Body of pancreas (tissue), 4 donors: ENCODE measurements at regions not wholly inside any gene's neighbourhood (a gene's known extent, or its start where the extent isn't known, plus 50 kb on each side); places are given as distances from the start of the nearest gene placed in this dataset.
"Not testable (repeated sequence)": the region's sequence is repeated elsewhere in the genome, so short reads cannot be mapped to it uniquely, and the experiment has no call there.

Source experiments
- ATAC-seq: fragments of 150-250 bp; one replicate; pipeline ENCODE4 v1.9.1; 2016
- DNase-seq, 4 donors: peaks; one replicate each; pipeline ENCODE4 v3.0.0-alpha.2; 2019
- H3K27ac ChIP-seq, 4 donors: fragments of 200-600 bp; sonication (generic); 1 replicate in 3 of 4; 2 replicates in 1 of 4; pipeline versions ENCODE4 v1.5.1 to v1.6.1; 2016 to 2019; ENCODE audit warnings: mild to moderate bottlenecking in 1 of 4, mixed read lengths in 1 of 4, moderate library complexity in 1 of 4
- H3K27me3 ChIP-seq, 2 donors: fragments of 200-600 bp; sonication (generic); one replicate each; pipeline ENCODE4 v1.6.0; 2016; ENCODE audit warnings: mild to moderate bottlenecking in 1 of 2
- H3K36me3 ChIP-seq, 2 donors: fragments of 200-600 bp; sonication (generic); replicated peaks in 1 of 2; 2 replicates each; pipeline ENCODE4 v1.5.1; 2016; ENCODE audit warnings: low read depth in 2 of 2; ENCODE audit not compliant: insufficient read depth in 1 of 2
- H3K4me1 ChIP-seq: fragments of 200-600 bp; sonication (generic); one replicate; pipeline ENCODE4 v1.6.0; 2016
- H3K4me3 ChIP-seq, 2 donors: fragments of 200-600 bp; sonication (generic); 1 replicate in 1 of 2; 2 replicates in 1 of 2; pipeline ENCODE4 v1.5.1; 2016 to 2019
- H3K9me3 ChIP-seq, 3 donors: fragments of 200-600 bp; sonication (generic); 1 replicate in 2 of 3; 2 replicates in 1 of 3; pipeline ENCODE4 v1.5.1; 2016
- CTCF ChIP-seq, 7 experiments: fragments of 450-650 bp in 4 of 7; fragments of 200-600 bp in 3 of 7; sonication (generic) in 3 of 7; IDR thresholded peaks; one replicate each; pipeline ENCODE4 v1.5.1; 2016 to 2019; ENCODE audit warnings: antibody characterized with exemption in 7 of 7
- POLR2A ChIP-seq, 3 donors: fragments of 450-650 bp; IDR thresholded peaks; one replicate each; pipeline ENCODE4 v1.6.1; 2016; ENCODE audit warnings: antibody characterized with exemption in 3 of 3, mild to moderate bottlenecking in 2 of 3
- WGBS, 2 donors: methylation state at CpG; one replicate each; pipeline ENCODE4 v1.1.5; 2017; 5-methylcytosine and 5-hydroxymethylcytosine counted together
- intact Hi-C: fragments of 100-400 bp; cut with DNase I; formaldehyde crosslinking; loops from one replicate; pipeline ENCODE4 v1.15.1; 2023

GRCh38 chrX:47302396-47302795 is 68.0 kb upstream of the ZNF157 start:
- no peak overlapping the region for H3K4me3 ChIP-seq
- no peaks in the 10 kb centered on the region for H3K4me1 ChIP-seq
- H3K36me3 ChIP-seq: no peaks in the 10 kb centered on the region
- H3K27me3 ChIP-seq: no peaks in the 10 kb centered on the region
- intact Hi-C loops: no loop called here
- no peak for DNase-seq
- no peak overlapping the region for H3K27ac ChIP-seq
- ATAC-seq: no peak
- WGBS, 2 donors: 31 to 38% methylated on average over 4 of the region's 4 CpGs
- no peak for TF ChIP-seq POLR2A (IDR thresholded peaks at IDR 0.05)
- TF ChIP-seq CTCF (IDR thresholded peaks at IDR 0.05): no peak
- no peaks in the 10 kb centered on the region for H3K9me3 ChIP-seq

- DNase-seq, H3K27ac ChIP-seq, ATAC-seq, H3K4me3 ChIP-seq, H3K9me3 ChIP-seq, H3K27me3 ChIP-seq, intact Hi-C loops, H3K4me1 ChIP-seq, H3K36me3 ChIP-seq: not testable (repeated sequence)
- 60 to 68% methylated on average over 4 to 6 of the region's 7 CpGs for WGBS, 2 donors
These were observed 63.8 kb upstream of the ZNF157 start for GRCh38 chrX:47306471-47307023.

- no peak overlapping the region for H3K4me3 ChIP-seq
- H3K4me1 ChIP-seq: no peaks in the 10 kb centered on the region
- intact Hi-C loops: no loop called here
- TF ChIP-seq POLR2A (IDR thresholded peaks at IDR 0.05) (no peak), CTCF (IDR thresholded peaks at IDR 0.05) (peak; percentile 22 to 63 (median 47))
- ATAC-seq (peak; percentile 73), DNase-seq (peak; percentile 55 to 70 (median 63))
- no peaks in the 10 kb centered on the region for H3K36me3 ChIP-seq
- 34 to 37% methylated on average over 13 to 18 of the region's 19 CpGs for WGBS, 2 donors
- no peaks in the 10 kb centered on the region for H3K9me3 ChIP-seq
- H3K27ac ChIP-seq: no peak overlapping the region
- H3K27me3 ChIP-seq: no peaks in the 10 kb centered on the region
These were observed 58.2 kb upstream of the ZNF157 start for GRCh38 chrX:47311932-47312774.

GRCh38 chrX:47313056-47313455 is 57.3 kb upstream of the ZNF157 start:
- intact Hi-C loops: no loop called here
- peak in 3 of 4 donors; percentile 1 to 37 (median 16) for DNase-seq
- no peak for ATAC-seq
- Histone ChIP-seq H3K27me3 (no peaks in the 10 kb centered on the region), H3K9me3 (no peaks in the 10 kb centered on the region), H3K36me3 (no peaks in the 10 kb centered on the region), H3K4me3 (no peak overlapping the region), H3K4me1 (no peaks in the 10 kb centered on the region), H3K27ac (no peak overlapping the region)
- WGBS, 2 donors: 21 to 29% methylated on average over 2 to 3 of the region's 5 CpGs
- TF ChIP-seq POLR2A (IDR thresholded peaks at IDR 0.05) (no peak), CTCF (IDR thresholded peaks at IDR 0.05) (no peak)

GRCh38 chrX:47316276-47317025 is 53.9 kb upstream of the ZNF157 start:
- Histone ChIP-seq H3K4me1 (no peaks in the 10 kb centered on the region), H3K27ac (no peak overlapping the region), H3K4me3 (no peak overlapping the region), H3K27me3 (no peaks in the 10 kb centered on the region), H3K36me3 (no peaks in the 10 kb centered on the region), H3K9me3 (no peaks in the 10 kb centered on the region)
- 18 to 30% methylated on average over 13 to 14 of the region's 14 CpGs for WGBS, 2 donors
- ATAC-seq: no peak
- peak in 3 of 4 donors; percentile 7 to 18 (median 14) for DNase-seq
- intact Hi-C loops: no loop called here
- no peak for TF ChIP-seq CTCF (IDR thresholded peaks at IDR 0.05)
- TF ChIP-seq POLR2A (IDR thresholded peaks at IDR 0.05): no peak
